CD4-positive, alpha-beta T cell treated with Interferon gamma for 1 hour (primary cell): ENCODE measurements at regions not wholly inside any gene's neighbourhood (a gene's known extent, or its start where the extent isn't known, plus 50 kb on each side); places are given as distances from the start of the nearest gene placed in this dataset.
"Not testable (repeated sequence)": the region's sequence is repeated elsewhere in the genome, so short reads cannot be mapped to it uniquely, and the experiment has no call there.

Source experiments
- DNase-seq: peaks from one replicate; pipeline ENCODE4 v3.0.0-alpha.2; 2020

GRCh38 chr20:23147964-23148730, 62.0 kb upstream of the CD93 start:
- peak; percentile 77 for DNase-seq

GRCh38 chr20:23147647-23147963, 61.5 kb upstream of the CD93 start:
- DNase-seq, result no peak

GRCh38 chr20:23146857-23147637, 60.9 kb upstream of the CD93 start:
- no peak for DNase-seq

DNA sequence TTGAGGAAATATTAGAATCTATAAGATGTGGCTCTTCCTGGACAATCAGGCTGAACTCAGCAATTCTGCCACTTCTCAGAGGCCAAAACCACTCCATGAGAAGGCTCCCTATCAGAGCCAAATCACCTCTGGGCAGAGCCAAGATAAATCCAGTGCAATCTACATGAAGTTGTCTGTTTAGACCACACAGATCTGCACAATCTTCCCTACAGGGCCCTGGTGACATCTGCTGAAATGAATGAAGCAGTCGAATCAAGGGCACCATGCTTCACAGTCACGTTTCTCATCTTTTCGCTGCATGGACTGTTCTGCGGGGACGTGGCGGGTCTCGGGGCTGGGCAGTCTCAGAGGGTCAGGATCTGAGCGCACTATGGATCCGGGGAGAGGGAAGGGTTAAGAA, 60.1 kb upstream of the CD93 start:
- DNase-seq, result no peak

DNA sequence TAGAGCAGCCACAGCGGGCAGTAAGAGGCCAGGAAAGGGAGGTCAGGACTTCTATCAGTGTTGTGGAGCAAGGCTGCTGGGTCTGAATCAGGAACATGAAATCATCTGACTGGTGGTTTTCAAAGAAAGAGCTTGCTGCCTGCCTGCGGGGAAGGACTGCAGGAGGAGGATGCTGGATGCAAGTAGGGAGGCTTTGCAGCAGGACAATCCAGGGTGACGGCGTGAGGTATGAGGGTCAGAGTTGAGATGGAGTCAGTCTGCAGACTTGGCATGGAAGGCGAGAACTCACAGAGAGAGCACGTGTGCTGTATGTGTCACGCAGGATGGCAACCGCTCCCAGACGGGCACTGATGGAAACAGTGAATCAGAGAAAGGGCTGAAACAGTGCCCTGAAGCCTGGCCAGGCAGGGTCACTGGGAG, 59.2 kb upstream of the CD93 start:
- no peak for DNase-seq

GRCh38 chr20:23144856-23145255, 58.7 kb upstream of the CD93 start:
- DNase-seq, result no peak

DNA sequence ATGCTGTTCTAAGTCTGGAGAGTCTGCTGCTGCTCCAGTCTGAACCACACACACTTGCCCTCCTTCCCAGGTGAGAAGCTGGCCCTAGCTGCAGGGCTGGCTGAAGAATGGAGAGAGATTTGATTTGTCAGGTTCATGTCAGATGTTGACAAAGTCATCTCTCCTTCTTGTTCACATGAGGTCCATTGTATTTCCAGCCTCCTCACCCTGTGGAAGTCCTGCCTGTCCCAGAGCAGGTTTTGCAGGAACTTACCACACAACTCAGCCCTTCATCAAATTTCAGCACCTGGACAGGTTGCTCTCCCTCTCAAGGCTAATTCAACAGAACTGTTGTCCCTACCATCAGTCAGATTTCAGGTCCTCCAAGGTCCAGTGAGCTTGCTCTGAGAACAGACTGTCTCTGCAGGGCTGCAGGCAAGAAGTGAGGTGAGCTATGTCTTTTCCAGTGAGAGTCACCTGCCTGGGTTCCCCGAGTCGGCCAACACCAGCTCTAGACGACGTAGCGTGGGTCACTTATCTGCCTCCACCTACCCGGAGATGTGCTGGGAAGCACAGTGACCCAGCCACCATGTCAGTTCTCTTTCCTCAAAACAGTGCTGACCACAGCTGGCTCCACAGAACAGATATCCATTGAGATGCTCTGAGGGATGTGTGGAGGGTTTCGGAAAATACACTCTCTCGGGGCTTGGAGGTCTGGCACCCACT, 58.0 kb upstream of the CD93 start:
- no peak for DNase-seq

- DNase-seq, result peak; percentile 56
Measured at GRCh38 chr20:23143098-23143497, 57.0 kb upstream of the CD93 start.

GRCh38 chr20:23142162-23143050, 56.3 kb upstream of the CD93 start:
- no peak for DNase-seq

DNA sequence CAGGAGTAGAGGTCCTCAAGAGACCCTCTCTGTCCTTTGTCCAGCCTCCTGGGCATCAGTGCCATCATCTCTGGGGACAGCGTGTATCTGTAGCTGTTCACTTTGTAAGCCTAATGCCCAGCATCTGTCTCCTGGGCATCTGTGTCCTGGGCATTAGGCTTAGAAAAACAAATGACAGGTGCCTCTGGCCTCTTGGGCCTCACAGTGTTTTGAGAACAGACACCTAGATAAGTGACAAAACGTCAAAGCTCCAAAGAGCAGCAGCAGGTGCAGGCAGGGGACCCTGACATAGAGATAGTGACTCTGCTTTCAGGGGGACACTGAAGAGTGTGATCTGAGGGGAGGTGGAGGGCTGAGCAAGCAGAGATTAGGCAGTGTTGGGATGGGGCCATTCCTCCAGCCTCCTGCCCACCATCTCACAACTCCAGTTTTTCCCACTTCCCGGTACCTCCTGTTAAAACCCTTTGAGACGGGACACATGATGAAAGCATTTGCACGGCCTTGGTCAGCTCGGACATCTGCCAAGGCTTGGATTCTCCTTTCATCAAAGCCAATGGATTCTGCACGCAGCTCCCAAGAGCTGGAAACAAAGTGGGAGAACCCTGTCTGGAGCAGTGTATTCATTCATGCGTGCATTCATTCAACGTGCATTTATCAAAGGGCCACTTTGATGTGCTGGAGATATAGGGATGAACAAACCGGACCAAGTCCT, 55.5 kb upstream of the CD93 start:
- no peak for DNase-seq

DNA sequence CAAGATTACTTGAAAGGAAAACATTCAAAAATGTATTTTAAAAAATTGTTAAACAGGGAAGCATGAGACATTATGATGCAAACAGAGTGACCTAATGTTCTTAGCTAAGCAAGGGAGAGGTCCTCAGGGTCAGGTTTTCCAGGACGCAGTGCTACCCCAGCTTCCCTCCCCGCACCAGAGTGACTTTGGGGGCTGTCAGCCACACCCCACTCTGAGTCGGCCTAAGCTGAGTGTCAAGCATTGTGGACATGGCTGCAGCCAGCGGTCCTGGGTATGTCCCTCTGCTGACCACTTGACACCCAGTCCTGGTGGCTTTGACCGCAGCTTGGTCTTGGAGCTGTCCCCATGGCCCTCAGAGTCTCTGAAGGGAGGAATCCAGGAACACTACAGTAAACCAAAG, 54.9 kb upstream of the CD93 start:
- no peak for DNase-seq

DNA sequence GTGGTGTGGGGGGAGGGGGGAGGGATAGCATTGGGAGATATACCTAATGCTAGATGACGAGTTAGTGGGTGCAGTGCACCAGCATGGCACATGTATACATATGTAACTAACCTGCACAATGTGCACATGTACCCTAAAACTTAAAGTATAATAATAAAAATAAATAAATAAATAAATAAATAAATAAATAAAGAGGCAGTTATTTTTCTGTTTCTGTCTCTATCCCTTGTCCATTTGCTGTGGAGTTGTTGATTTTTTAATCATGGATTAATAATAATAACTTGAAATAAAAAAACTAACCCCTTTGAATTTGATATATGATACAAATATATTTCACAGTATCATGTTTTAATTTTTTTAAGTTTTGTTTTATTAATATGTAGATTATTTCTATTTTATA, 53.9 kb upstream of the CD93 start:
- DNase-seq, result not testable (repeated sequence)

DNA sequence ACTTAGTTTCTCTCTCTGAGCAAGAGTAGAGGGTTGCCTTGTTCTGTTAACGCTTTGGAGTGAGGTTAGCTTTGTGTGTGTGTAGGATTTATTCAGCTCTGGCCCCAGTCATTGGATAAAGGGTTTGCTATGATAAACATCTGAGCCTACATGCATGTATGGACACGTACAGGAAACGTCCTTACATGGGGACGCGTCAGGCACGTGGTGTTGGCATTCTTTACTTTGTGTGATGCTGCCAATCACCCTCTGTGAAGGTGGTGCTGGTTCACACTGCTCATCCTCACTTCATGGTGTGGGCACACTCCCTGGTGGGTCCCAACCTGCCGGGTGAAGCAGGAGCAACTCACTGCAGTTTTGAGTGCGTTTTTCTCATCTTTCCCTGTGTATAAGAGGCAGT, 53.4 kb upstream of the CD93 start:
- no peak for DNase-seq

GRCh38 chr20:23138682-23139081, 52.6 kb upstream of the CD93 start:
- no peak for DNase-seq

- DNase-seq, result no peak
Measured at GRCh38 chr20:23138226-23138625, 52.1 kb upstream of the CD93 start.

DNA sequence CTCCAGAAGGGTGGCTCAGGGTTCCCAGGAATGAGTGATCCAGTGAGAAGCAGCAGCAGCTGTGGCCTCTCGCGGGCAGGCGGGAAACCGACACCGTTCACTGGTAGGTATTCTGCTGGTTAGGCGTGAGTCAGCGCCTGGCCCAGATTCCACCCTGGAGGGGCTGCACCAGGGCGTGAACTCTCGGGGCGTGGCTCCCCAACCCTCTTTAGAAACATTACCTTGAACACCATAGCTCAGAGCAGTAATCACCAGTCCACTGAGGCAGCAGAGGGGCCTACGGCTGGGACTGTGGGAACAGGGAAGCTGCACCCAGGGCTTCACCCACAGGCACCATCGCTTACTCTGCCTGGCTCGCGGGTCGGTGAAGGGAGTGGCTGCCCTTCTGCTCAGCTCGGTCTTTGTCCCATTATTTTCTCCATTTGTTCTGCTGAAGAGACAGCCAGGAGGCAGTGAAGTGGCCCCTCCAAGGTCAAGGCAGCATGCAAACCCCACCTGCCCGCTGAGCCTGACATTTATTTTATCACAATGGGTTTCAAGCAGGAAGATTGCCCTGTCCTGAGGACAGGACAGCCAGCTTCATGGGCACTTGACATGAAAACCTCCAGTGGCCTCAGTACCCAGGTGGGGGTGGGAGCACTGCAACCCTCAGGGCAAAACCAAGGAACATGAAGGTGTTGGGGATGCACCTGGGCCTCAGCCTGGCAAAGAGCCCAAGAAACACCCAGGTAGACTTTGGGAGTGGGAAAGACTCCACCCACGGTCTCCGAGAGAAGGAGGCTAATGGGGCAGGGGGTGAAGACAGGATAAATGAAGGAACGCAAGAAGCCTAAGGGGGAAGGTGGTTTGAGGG, 51.0 kb upstream of the CD93 start:
- DNase-seq, result no peak

DNA sequence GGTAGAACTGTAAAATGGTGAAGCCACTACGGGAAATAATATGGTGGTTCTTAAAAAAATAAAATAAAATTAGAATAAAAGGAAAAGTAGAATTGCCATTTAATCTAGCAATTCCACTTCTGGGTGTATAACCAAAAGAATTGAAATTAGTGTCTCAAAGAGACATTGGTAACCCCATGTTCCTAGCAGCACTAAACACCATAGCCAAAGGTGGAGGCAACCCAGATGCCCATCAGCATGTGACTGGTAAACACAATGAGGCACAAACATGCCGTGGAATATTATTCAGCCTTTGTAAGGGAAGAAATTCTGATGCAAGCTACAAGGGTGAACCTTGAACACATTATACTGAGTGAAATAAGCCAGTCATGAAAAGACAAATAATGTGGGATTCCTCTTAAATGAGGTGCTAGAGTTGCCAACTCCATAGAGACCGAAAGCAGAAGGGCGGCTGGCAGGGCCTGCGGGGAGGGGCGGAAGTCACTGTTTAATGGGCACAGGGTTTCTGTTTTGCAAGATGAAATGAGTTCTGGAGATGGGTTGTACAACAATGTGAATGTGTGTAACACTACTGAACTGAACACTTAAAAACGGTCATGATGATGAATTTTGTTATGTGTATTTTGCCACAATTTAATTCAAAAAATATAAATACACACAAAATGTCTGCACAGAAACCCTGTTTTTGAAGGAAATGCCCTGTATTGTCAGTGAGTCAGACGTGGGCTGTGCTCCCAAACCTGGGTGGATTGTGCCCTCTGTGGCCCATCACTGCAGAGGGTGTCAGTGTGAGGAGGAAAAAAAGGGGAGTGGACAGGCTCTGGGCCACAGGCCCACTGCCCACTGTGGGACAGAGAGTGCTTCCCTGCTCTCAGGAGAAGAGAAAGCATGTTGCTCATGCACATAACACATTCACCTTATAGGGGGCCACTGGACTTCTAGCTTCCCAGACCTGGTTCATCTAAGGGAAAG, 49.6 kb upstream of the CD93 start:
- peak; percentile 30 for DNase-seq
